K562 (cell line): ENCODE measurements at regions not wholly inside any gene's neighbourhood (a gene's known extent, or its start where the extent isn't known, plus 50 kb on each side); places are given as distances from the start of the nearest gene placed in this dataset.

Experiments used
- NCOR1 ChIP-seq: fragments of 450-650 bp; IDR thresholded peaks from 2 replicates; pipeline ENCODE4 v1.6.1; 2016; ENCODE audit warnings: mild to moderate bottlenecking, moderate library complexity
- NONO ChIP-seq, 2 experiments: fragments of 200-400 bp in 1 of 2; fragments of 450-650 bp in 1 of 2; formaldehyde crosslinking in 1 of 2; IDR thresholded peaks; 2 replicates each; pipeline ENCODE4 v1.6.1; 2017; ENCODE audit warnings: low read depth in 2 of 2, mild to moderate bottlenecking in 2 of 2, moderate library complexity in 2 of 2, low read length in 1 of 2
- ZNF740 ChIP-seq, 3 experiments: fragments of 200-800 bp in 1 of 3; sonication (Bioruptor generic) in 1 of 3; sonication (generic) in 1 of 3; formaldehyde crosslinking in 1 of 3; IDR thresholded peaks; 2 replicates each; pipeline versions ENCODE4 v1.6.1 to v1.8.0; 2016 to 2022; ENCODE audit warnings: mild to moderate bottlenecking in 2 of 3, missing compliant biosample characterization in 2 of 3, missing genetic modification characterization in 2 of 3, missing genetic modification reagents in 1 of 3
- TF ChIP-seq, protein P1 (sequence below), 3 experiments: IDR thresholded peaks in 2 of 3; conservative IDR thresholded peaks in 1 of 3; 2 replicates each; pipeline ENCODE4 v1.5.1; 2011 to 2012; ENCODE audit warnings: low read length in 3 of 3, mild to moderate bottlenecking in 3 of 3, control low read depth in 2 of 3, improper control_type of control experiment in 1 of 3, inconsistent platforms in 1 of 3, low read depth in 1 of 3, mixed read lengths in 1 of 3, moderate library complexity in 1 of 3; ENCODE audit not compliant: insufficient read depth in 2 of 3

GRCh38 chr2:70391988-70392387 lies 90.1 kb upstream of the FAM136A start:
- TF ChIP-seq ZNF740 (CRISPR knock-in tag; IDR thresholded peaks at IDR 0.05) (no peak), ZNF740 (tag; IDR thresholded peaks at IDR 0.05) (no peak), NONO (IDR thresholded peaks at IDR 0.05; ENCODE audit: low read depth in 2 of 2, low read length in 1 of 2) (no peak), NCOR1 (no peak)
- TF ChIP-seq, protein P1, sequence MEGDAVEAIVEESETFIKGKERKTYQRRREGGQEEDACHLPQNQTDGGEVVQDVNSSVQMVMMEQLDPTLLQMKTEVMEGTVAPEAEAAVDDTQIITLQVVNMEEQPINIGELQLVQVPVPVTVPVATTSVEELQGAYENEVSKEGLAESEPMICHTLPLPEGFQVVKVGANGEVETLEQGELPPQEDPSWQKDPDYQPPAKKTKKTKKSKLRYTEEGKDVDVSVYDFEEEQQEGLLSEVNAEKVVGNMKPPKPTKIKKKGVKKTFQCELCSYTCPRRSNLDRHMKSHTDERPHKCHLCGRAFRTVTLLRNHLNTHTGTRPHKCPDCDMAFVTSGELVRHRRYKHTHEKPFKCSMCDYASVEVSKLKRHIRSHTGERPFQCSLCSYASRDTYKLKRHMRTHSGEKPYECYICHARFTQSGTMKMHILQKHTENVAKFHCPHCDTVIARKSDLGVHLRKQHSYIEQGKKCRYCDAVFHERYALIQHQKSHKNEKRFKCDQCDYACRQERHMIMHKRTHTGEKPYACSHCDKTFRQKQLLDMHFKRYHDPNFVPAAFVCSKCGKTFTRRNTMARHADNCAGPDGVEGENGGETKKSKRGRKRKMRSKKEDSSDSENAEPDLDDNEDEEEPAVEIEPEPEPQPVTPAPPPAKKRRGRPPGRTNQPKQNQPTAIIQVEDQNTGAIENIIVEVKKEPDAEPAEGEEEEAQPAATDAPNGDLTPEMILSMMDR (IDR thresholded peaks at IDR 0.05 in 2 of 3, conservative IDR thresholded peaks at IDR 0.05 in 1 of 3; ENCODE audit: insufficient read depth in 2 of 3, low read depth in 1 of 3, low read length in 3 of 3): no peak
